HL-60 (cell line): ENCODE measurements at regions not wholly inside any gene's neighbourhood (a gene's known extent, or its start where the extent isn't known, plus 50 kb on each side); places are given as distances from the start of the nearest gene placed in this dataset.

Experiments
- DNase-seq, 2 experiments: peaks; one replicate each; pipeline ENCODE4 v3.0.0-alpha.2; 2010 to 2020; ENCODE audit warnings: low read depth in 1 of 2, low spot score in 1 of 2
- H3K27ac ChIP-seq: fragments of 250-450 bp; sonication (Bioruptor Pico); replicated peaks from 2 replicates; pipeline ENCODE4 v1.5.1; 2020; ENCODE audit warnings: mild to moderate bottlenecking, moderate library complexity
- H3K27me3 ChIP-seq: fragments of 250-450 bp; sonication (Bioruptor Pico); 2 replicates; pipeline ENCODE4 v1.5.1; 2021; ENCODE audit warnings: mild to moderate bottlenecking, moderate library complexity; ENCODE audit not compliant: insufficient read depth, poor library complexity, severe bottlenecking
- H3K4me3 ChIP-seq: replicated peaks from 2 replicates; pipeline ENCODE4 v1.5.1; 2011; ENCODE audit warnings: mild to moderate bottlenecking, control low read depth, low read length; ENCODE audit not compliant: insufficient read depth
- GABPA ChIP-seq: IDR thresholded peaks from 2 replicates; pipeline ENCODE4 v1.6.1; 2012; ENCODE audit warnings: low read depth
- POLR2AphosphoS5 ChIP-seq: IDR thresholded peaks from 2 replicates; pipeline ENCODE4 v1.6.1; 2012; ENCODE audit warnings: low read depth
- SPI1 ChIP-seq: IDR thresholded peaks from 2 replicates; pipeline ENCODE4 v1.6.1; 2012; ENCODE audit warnings: low read depth, mild to moderate bottlenecking, borderline replicate concordance
- TF ChIP-seq, protein P1 (sequence below): IDR thresholded peaks from 2 replicates; pipeline ENCODE4 v1.6.1; 2012; ENCODE audit warnings: low read depth; ENCODE audit not compliant: insufficient replicate concordance
- TF ChIP-seq, protein P2 (sequence below): IDR thresholded peaks from one replicate; pipeline ENCODE4 v1.5.1; 2011; ENCODE audit warnings: low read length, control low read depth, inconsistent platforms; ENCODE audit not compliant: insufficient read depth

DNA sequence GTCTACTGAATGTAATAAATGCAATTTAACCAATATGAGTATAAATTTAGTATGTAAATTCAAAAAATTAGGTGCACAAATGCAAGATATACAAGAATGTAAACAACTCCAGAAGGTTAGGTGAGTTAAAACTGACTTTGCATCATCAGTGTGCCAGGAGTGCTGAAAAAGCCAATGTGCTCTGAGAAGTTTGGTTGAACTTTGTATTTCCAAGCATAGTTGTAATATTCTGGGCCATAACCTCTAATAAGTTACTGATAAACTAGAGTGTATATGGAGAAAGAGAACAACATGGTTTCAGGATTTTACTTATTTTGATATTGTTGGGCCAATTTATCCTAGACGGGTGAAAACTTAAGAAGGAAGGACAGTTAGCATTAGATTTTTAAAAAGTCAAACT lies 876.9 kb upstream of the GHITM start:
- no peak for DNase-seq
- Histone ChIP-seq H3K27ac (no peak overlapping the region), H3K4me3 (no peak overlapping the region), H3K27me3 (no peaks in the 10 kb centered on the region)
- no peak for TF ChIP-seq SPI1
- TF ChIP-seq, protein P1, sequence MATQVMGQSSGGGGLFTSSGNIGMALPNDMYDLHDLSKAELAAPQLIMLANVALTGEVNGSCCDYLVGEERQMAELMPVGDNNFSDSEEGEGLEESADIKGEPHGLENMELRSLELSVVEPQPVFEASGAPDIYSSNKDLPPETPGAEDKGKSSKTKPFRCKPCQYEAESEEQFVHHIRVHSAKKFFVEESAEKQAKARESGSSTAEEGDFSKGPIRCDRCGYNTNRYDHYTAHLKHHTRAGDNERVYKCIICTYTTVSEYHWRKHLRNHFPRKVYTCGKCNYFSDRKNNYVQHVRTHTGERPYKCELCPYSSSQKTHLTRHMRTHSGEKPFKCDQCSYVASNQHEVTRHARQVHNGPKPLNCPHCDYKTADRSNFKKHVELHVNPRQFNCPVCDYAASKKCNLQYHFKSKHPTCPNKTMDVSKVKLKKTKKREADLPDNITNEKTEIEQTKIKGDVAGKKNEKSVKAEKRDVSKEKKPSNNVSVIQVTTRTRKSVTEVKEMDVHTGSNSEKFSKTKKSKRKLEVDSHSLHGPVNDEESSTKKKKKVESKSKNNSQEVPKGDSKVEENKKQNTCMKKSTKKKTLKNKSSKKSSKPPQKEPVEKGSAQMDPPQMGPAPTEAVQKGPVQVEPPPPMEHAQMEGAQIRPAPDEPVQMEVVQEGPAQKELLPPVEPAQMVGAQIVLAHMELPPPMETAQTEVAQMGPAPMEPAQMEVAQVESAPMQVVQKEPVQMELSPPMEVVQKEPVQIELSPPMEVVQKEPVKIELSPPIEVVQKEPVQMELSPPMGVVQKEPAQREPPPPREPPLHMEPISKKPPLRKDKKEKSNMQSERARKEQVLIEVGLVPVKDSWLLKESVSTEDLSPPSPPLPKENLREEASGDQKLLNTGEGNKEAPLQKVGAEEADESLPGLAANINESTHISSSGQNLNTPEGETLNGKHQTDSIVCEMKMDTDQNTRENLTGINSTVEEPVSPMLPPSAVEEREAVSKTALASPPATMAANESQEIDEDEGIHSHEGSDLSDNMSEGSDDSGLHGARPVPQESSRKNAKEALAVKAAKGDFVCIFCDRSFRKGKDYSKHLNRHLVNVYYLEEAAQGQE, result no peak
- TF ChIP-seq, protein P2, sequence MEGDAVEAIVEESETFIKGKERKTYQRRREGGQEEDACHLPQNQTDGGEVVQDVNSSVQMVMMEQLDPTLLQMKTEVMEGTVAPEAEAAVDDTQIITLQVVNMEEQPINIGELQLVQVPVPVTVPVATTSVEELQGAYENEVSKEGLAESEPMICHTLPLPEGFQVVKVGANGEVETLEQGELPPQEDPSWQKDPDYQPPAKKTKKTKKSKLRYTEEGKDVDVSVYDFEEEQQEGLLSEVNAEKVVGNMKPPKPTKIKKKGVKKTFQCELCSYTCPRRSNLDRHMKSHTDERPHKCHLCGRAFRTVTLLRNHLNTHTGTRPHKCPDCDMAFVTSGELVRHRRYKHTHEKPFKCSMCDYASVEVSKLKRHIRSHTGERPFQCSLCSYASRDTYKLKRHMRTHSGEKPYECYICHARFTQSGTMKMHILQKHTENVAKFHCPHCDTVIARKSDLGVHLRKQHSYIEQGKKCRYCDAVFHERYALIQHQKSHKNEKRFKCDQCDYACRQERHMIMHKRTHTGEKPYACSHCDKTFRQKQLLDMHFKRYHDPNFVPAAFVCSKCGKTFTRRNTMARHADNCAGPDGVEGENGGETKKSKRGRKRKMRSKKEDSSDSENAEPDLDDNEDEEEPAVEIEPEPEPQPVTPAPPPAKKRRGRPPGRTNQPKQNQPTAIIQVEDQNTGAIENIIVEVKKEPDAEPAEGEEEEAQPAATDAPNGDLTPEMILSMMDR, result no peak
- TF ChIP-seq GABPA, result no peak
- no peak for TF ChIP-seq POLR2AphosphoS5

DNA sequence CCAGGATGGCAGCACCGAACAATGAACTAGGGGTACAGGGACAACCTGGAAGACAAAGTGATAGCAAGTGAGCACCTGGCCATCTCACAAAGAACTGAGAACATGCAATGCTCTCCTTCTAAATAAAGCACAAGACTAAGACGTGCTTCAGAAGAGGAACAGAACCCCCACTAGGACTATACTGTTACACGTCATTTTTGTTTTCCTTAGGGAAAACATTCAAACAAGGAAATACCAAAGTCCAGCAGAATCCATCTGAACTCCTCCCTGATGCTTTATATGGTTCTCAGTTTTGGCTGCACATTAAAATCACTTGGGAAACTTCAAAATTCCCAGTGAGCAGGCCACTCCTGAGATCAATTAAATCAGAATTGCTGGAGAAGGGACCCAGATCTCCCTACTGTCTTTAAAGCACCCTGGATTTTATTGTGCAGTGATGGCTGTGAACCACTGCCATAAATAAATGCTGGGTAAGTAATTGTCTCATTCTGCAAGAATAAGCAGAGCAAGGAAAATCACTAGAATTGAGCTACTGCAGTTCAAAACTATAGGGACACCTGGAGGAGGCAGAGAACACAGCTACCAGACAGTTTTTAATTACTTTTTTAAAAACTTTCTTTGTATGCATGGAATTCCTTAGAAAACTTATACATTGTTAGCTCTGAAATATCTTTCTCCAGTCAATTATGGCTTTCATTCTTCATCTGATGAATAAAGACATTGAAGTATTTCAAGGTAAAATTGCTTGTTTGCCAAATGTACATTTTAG lies 866.5 kb upstream of the GHITM start:
- no peak overlapping the region for H3K4me3 ChIP-seq
- TF ChIP-seq, protein P1, result no peak
- no peak overlapping the region for H3K27ac ChIP-seq
- H3K27me3 ChIP-seq, result no peaks in the 10 kb centered on the region
- DNase-seq, result no peak

DNA sequence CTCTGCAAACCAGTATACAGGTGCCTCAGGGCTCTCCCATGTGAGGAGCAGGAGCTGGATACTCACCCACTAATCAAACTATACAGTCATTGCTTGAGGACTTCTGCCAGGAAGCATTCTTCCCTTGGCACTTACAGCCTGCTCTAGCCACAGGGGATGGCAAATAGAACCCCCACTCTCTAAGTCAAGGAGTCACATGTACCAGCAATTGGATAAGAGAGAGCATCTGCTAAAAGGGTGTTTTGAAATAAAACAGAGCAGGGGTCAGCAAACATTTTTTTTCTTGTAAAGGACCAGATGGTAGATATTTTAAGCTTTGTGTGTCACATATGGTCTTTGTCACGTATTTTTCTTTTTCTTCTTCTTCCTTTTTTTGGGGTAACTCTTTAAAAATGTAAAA lies 865.2 kb upstream of the GHITM start:
- TF ChIP-seq, protein P2, result no peak
- TF ChIP-seq POLR2AphosphoS5 (no peak), SPI1 (no peak), GABPA (no peak)
- TF ChIP-seq, protein P1, result no peak
- H3K27me3 ChIP-seq, result no peaks in the 10 kb centered on the region
- DNase-seq, result no peak
- no peak overlapping the region for H3K4me3 ChIP-seq
- no peak overlapping the region for H3K27ac ChIP-seq
